Liver (tissue), 8 donors: ENCODE measurements at regions not wholly inside any gene's neighbourhood (a gene's known extent, or its start where the extent isn't known, plus 50 kb on each side); places are given as distances from the start of the nearest gene placed in this dataset.

Source experiments
- DNase-seq: peaks from one replicate; pipeline ENCODE4 v3.0.0-alpha.2; 2017; ENCODE audit warnings: low spot score
- H3K27ac ChIP-seq, 2 donors: one replicate each; pipeline ENCODE4 v1.7.0; 2013; ENCODE audit warnings: inconsistent platforms in 2 of 2, low read length in 2 of 2, control low read depth in 1 of 2, low read depth in 1 of 2, mild to moderate bottlenecking in 1 of 2
- H3K27me3 ChIP-seq, 4 donors: one replicate each; pipeline versions ENCODE4 v1.6.1 to v1.7.0; 2013; ENCODE audit warnings: low read length in 3 of 4, inconsistent platforms in 1 of 4, mild to moderate bottlenecking in 1 of 4, moderate library complexity in 1 of 4; ENCODE audit not compliant: control insufficient read depth in 4 of 4, insufficient read depth in 4 of 4
- H3K36me3 ChIP-seq, 4 donors: one replicate each; pipeline versions ENCODE4 v1.6.1 to v1.7.0; 2013; ENCODE audit warnings: low read length in 3 of 4, mild to moderate bottlenecking in 3 of 4, low read depth in 1 of 4, moderate library complexity in 1 of 4; ENCODE audit not compliant: control insufficient read depth in 4 of 4, insufficient read depth in 3 of 4
- H3K4me1 ChIP-seq, 4 donors: one replicate each; pipeline versions ENCODE4 v1.6.1 to v1.7.0; 2013; ENCODE audit warnings: low read length in 3 of 4, mild to moderate bottlenecking in 3 of 4, moderate library complexity in 1 of 4; ENCODE audit not compliant: control insufficient read depth in 4 of 4, insufficient read depth in 4 of 4
- H3K4me3 ChIP-seq, 3 donors: one replicate each; pipeline versions ENCODE4 v1.6.1 to v1.7.0; 2013; ENCODE audit warnings: low read length in 3 of 3, control low read depth in 1 of 3, low read depth in 1 of 3, mild to moderate bottlenecking in 1 of 3
- H3K9ac ChIP-seq, 2 donors: one replicate each; pipeline ENCODE4 v1.7.0; 2013; ENCODE audit warnings: low read length in 2 of 2, mild to moderate bottlenecking in 2 of 2, moderate library complexity in 2 of 2, control low read depth in 1 of 2, low read depth in 1 of 2
- H3K9me3 ChIP-seq, 4 donors: one replicate each; pipeline versions ENCODE4 v1.6.1 to v1.7.0; 2013; ENCODE audit warnings: low read length in 3 of 4; ENCODE audit not compliant: control insufficient read depth in 4 of 4
- ATF3 ChIP-seq: IDR thresholded peaks from 2 replicates; pipeline ENCODE4 v1.6.1; 2016; ENCODE audit warnings: antibody characterized with exemption
- CTCF ChIP-seq: fragments of 150-350 bp; IDR thresholded peaks from 2 replicates; pipeline ENCODE4 v1.5.1; 2017; ENCODE audit warnings: improper control_type of control experiment, low read depth, low read length; ENCODE audit not compliant: missing input control
- EGR1 ChIP-seq, 2 donors: IDR thresholded peaks; 2 replicates each; pipeline ENCODE4 v1.6.1; 2016 to 2018; ENCODE audit warnings: antibody characterized with exemption in 2 of 2, low read depth in 2 of 2
- FOXA1 ChIP-seq: IDR thresholded peaks from 2 replicates; pipeline ENCODE4 v1.6.1; 2016; ENCODE audit warnings: antibody characterized with exemption
- FOXA2 ChIP-seq: IDR thresholded peaks from 2 replicates; pipeline ENCODE4 v1.6.1; 2016; ENCODE audit warnings: antibody characterized with exemption
- GABPA ChIP-seq, 2 donors: IDR thresholded peaks in 1 of 2; conservative IDR thresholded peaks in 1 of 2; 2 replicates each; pipeline ENCODE4 v1.6.1; 2016; ENCODE audit warnings: antibody characterized with exemption in 2 of 2, mild to moderate bottlenecking in 1 of 2, moderate library complexity in 1 of 2
- HNF4A ChIP-seq, 2 donors: conservative IDR thresholded peaks; 2 replicates each; pipeline ENCODE4 v1.6.1; 2016; ENCODE audit warnings: antibody characterized with exemption in 2 of 2, mild to moderate bottlenecking in 2 of 2
- HNF4G ChIP-seq: IDR thresholded peaks from 2 replicates; pipeline ENCODE4 v1.6.1; 2016; ENCODE audit warnings: antibody characterized with exemption
- JUND ChIP-seq, 2 donors: IDR thresholded peaks; 2 replicates each; pipeline ENCODE4 v1.6.1; 2016; ENCODE audit warnings: antibody characterized with exemption in 2 of 2
- MAX ChIP-seq: IDR thresholded peaks from 2 replicates; pipeline ENCODE4 v1.6.1; 2016; ENCODE audit warnings: antibody characterized with exemption
- NR2F2 ChIP-seq: IDR thresholded peaks from 2 replicates; pipeline ENCODE4 v1.6.1; 2016; ENCODE audit warnings: antibody characterized with exemption
- RAD21 ChIP-seq, 2 donors: IDR thresholded peaks; 2 replicates each; pipeline ENCODE4 v1.6.1; 2016; ENCODE audit warnings: antibody characterized with exemption in 2 of 2, mild to moderate bottlenecking in 2 of 2
- REST ChIP-seq: IDR thresholded peaks from 2 replicates; pipeline ENCODE4 v1.6.1; 2016; ENCODE audit warnings: antibody characterized with exemption, mild to moderate bottlenecking
- RXRA ChIP-seq, 2 donors: IDR thresholded peaks; 2 replicates each; pipeline ENCODE4 v1.6.1; 2017 to 2018; ENCODE audit warnings: antibody characterized with exemption in 2 of 2, mild to moderate bottlenecking in 1 of 2
- SP1 ChIP-seq: IDR thresholded peaks from 2 replicates; pipeline ENCODE4 v1.6.1; 2018; ENCODE audit warnings: antibody characterized with exemption, mild to moderate bottlenecking
- TAF1 ChIP-seq: conservative IDR thresholded peaks from 2 replicates; pipeline ENCODE4 v1.6.1; 2016; ENCODE audit warnings: antibody characterized with exemption, mild to moderate bottlenecking
- YY1 ChIP-seq: IDR thresholded peaks from 2 replicates; pipeline ENCODE4 v1.6.1; 2016; ENCODE audit warnings: antibody characterized with exemption, mild to moderate bottlenecking
- ZBTB33 ChIP-seq: IDR thresholded peaks from 2 replicates; pipeline ENCODE4 v1.6.1; 2016; ENCODE audit warnings: antibody characterized with exemption
- WGBS: extraction: QIAGEN DNeasy Blood & Tissue Kit; methylation state at CpG from one replicate; pipeline ENCODE4 v1.1.7; 2013; 5-methylcytosine and 5-hydroxymethylcytosine counted together
- donor health status: healthy.
- donor health status: healthy.
- donor health status: healthy.
- donor health status: healthy.
- donor health status: healthy.

GRCh38 chr2:172208791-172209325, 106.2 kb upstream of the DLX2 start:
- Histone ChIP-seq H3K4me3 (no peak overlapping the region), H3K9ac (no peak overlapping the region), H3K27me3 (no peaks in the 10 kb centered on the region), H3K4me1 (no peaks in the 10 kb centered on the region), H3K9me3 (no peaks in the 10 kb centered on the region), H3K36me3 (no peaks in the 10 kb centered on the region), H3K27ac (no peak overlapping the region)
- no peak for DNase-seq
- whole genome bisulfite sequencing, result 36% methylated on average over 6 of the region's 6 CpGs
- TF ChIP-seq RAD21 (IDR thresholded peaks at IDR 0.05) (no peak), CTCF (no peak), GABPA (IDR thresholded peaks at IDR 0.05 in 1 of 2, conservative IDR thresholded peaks at IDR 0.05 in 1 of 2) (no peak), SP1 (no peak), ZBTB33 (no peak)

- no peaks in the 10 kb centered on the region for H3K27me3 ChIP-seq
- H3K9ac ChIP-seq, result no peak overlapping the region
- H3K4me1 ChIP-seq, result no peaks in the 10 kb centered on the region
- DNase-seq, result no peak
- H3K27ac ChIP-seq, result no peak overlapping the region
- H3K4me3 ChIP-seq, result no peak overlapping the region
- no peaks in the 10 kb centered on the region for H3K9me3 ChIP-seq
- no peaks in the 10 kb centered on the region for H3K36me3 ChIP-seq
- TF ChIP-seq JUND (IDR thresholded peaks at IDR 0.05), result no peak
- no peak for TF ChIP-seq TAF1
- no peak for TF ChIP-seq ATF3
- TF ChIP-seq SP1, result no peak
- TF ChIP-seq MAX, result no peak
- no peak for TF ChIP-seq YY1
- no peak for TF ChIP-seq ZBTB33
- no peak for TF ChIP-seq NR2F2
- no peak for TF ChIP-seq RXRA (IDR thresholded peaks at IDR 0.05)
- no peak for TF ChIP-seq REST
- no peak for TF ChIP-seq FOXA1
- TF ChIP-seq HNF4A (conservative IDR thresholded peaks at IDR 0.05), result no peak
- TF ChIP-seq GABPA (IDR thresholded peaks at IDR 0.05 in 1 of 2, conservative IDR thresholded peaks at IDR 0.05 in 1 of 2), result no peak
- TF ChIP-seq CTCF, result no peak
- no peak for TF ChIP-seq HNF4G
- TF ChIP-seq RAD21 (IDR thresholded peaks at IDR 0.05), result no peak
- TF ChIP-seq FOXA2, result no peak
- TF ChIP-seq EGR1 (IDR thresholded peaks at IDR 0.05; ENCODE audit: low read depth in 2 of 2), result no peak
Observed at GRCh38 chr2:172210599-172210998, 107.9 kb upstream of the DLX2 start.
